ENCODE measurements at regions not wholly inside any gene's neighbourhood (a gene's known extent, or its start where the extent isn't known, plus 50 kb on each side); places are given as distances from the start of the nearest gene placed in this dataset.
A peak's percentile ranks its signal among the peaks of the same experiment; 100 is the strongest.

GRCh38 chr6:27178407-27178730 is 69.1 kb upstream of the PRSS16 start:
- 3% methylated on average over 12 of the region's 21 CpGs for WGBS (ENCODE audit: missing lambda C conversion rate)
- ATAC-seq (peak; percentile 45; a peak in 4 of 6 replicates), DNase-seq (ENCODE audit: low read depth in 1 of 2, low spot score in 1 of 2) (no peak), FAIRE-seq (no peak)
- H3K4me3 ChIP-seq = peak overlapping the region; percentile 79
- no peak for TF ChIP-seq CHD4 (IDR thresholded peaks at IDR 0.05; ENCODE audit: borderline replicate concordance)
- no peak for TF ChIP-seq EP300 (IDR thresholded peaks at IDR 0.05)
- TF ChIP-seq MAX (IDR thresholded peaks at IDR 0.05) = peak; percentile 81
- TF ChIP-seq JUN (IDR thresholded peaks at IDR 0.05) = peak in 1 of 2 experiments; percentile 47; a peak in 2 of 5 replicates
- TF ChIP-seq CEBPB (IDR thresholded peaks at IDR 0.05) = no peak
- TF ChIP-seq HOXA7 (CRISPR knock-in tag; IDR thresholded peaks at IDR 0.05) = no peak
- no peak for TF ChIP-seq POLR2AphosphoS2 (conservative IDR thresholded peaks at IDR 0.05; ENCODE audit: low read length)
- TF ChIP-seq RAD21 (conservative IDR thresholded peaks at IDR 0.05 in 1 of 2, IDR thresholded peaks at IDR 0.05 in 1 of 2) = no peak
- no peak for TF ChIP-seq CBX2 (IDR thresholded peaks at IDR 0.05; ENCODE audit: borderline replicate concordance, low read depth)
- TF ChIP-seq PBX3 (IDR thresholded peaks at IDR 0.05) = no peak
- no peak for TF ChIP-seq NFE2L2 (conservative IDR thresholded peaks at IDR 0.05; ENCODE audit: low read length)
- TF ChIP-seq CTCF (IDR thresholded peaks at IDR 0.05) = no peak
- no peak for TF ChIP-seq RARB (CRISPR knock-in tag; IDR thresholded peaks at IDR 0.05)
- TF ChIP-seq MYC (IDR thresholded peaks at IDR 0.05; ENCODE audit: borderline replicate concordance, low read length) = no peak
- TF ChIP-seq ZSCAN20 (CRISPR knock-in tag; IDR thresholded peaks at IDR 0.05) = no peak
- no peak for TF ChIP-seq MAFK (IDR thresholded peaks at IDR 0.05; ENCODE audit: partially characterized antibody)
- TF ChIP-seq EHMT2 (IDR thresholded peaks at IDR 0.05; ENCODE audit: low read depth) = no peak
- peak; percentile 28; the same call in 1 of the 2 replicates for TF ChIP-seq PHF8 (IDR thresholded peaks at IDR 0.05; ENCODE audit: borderline replicate concordance, low read depth)
- peak; percentile 62; the same call in 1 of the 2 replicates for TF ChIP-seq E2F6 (IDR thresholded peaks at IDR 0.05; ENCODE audit: borderline replicate concordance, low read depth)
- TF ChIP-seq BCL3 (IDR thresholded peaks at IDR 0.05) = no peak
- TF ChIP-seq ESRRA (IDR thresholded peaks at IDR 0.05; ENCODE audit: borderline replicate concordance, low read length) = no peak
- no peak for TF ChIP-seq FOSL2 (IDR thresholded peaks at IDR 0.05)
- no peak for TF ChIP-seq FOSL2 (CRISPR knock-in tag; IDR thresholded peaks at IDR 0.05)
- TF ChIP-seq NR3C1 (IDR thresholded peaks at IDR 0.05) = no peak
- TF ChIP-seq HMGXB4 (CRISPR knock-in tag; IDR thresholded peaks at IDR 0.05; ENCODE audit: borderline replicate concordance) = 0 out of 2 replicates have a peak, but pooled peaks have one; percentile 18
- TF ChIP-seq EHF (CRISPR knock-in tag; IDR thresholded peaks at IDR 0.05) = no peak
- TF ChIP-seq KDM5A (IDR thresholded peaks at IDR 0.05) = no peak
- TF ChIP-seq USF2 (IDR thresholded peaks at IDR 0.05) = no peak
- no peak for TF ChIP-seq BHLHE40 (IDR thresholded peaks at IDR 0.05; ENCODE audit: low read depth, low read length)
- TF ChIP-seq KDM1A (IDR thresholded peaks at IDR 0.05; ENCODE audit: low read depth) = no peak
- TF ChIP-seq NPAS2 (CRISPR knock-in tag; IDR thresholded peaks at IDR 0.05; ENCODE audit: borderline replicate concordance) = no peak
- TF ChIP-seq RCOR1 (IDR thresholded peaks at IDR 0.05; ENCODE audit: low read depth, low read length) = no peak
- no peak for TF ChIP-seq HEYL (CRISPR knock-in tag; IDR thresholded peaks at IDR 0.05)
- CTCF ChIA-PET = interaction anchor here (0.6 to 3.2 kb wide), 5 partner anchors 10 to 870 kb away, joined by 3 to 24 read pairs (median 5); no protein-coding TSS in a partner anchor
- POLR2A ChIA-PET = interaction anchor here (0.6 to 1.9 kb wide), 6 partner anchors 10 to 893 kb away, joined by 3 to 9 read pairs (median 4); a partner anchor contains a TSS
- no peaks in the 10 kb centered on the region for H3K9me3 ChIP-seq
- peak overlapping the region; percentile 83 for H3K4me2 ChIP-seq
- H3K4me1 ChIP-seq = no peaks in the 10 kb centered on the region
- H3K27ac ChIP-seq = peak overlapping the region; percentile 79 to 94

Data from A549 (cell line).